ENCODE measurements at regions not wholly inside any gene's neighbourhood (a gene's known extent, or its start where the extent isn't known, plus 50 kb on each side); places are given as distances from the start of the nearest gene placed in this dataset.

GRCh38 chr1:112322983-112323678, 72.9 kb upstream of the CTTNBP2NL start:
- TF ChIP-seq EZH2 (IDR thresholded peaks at IDR 0.05; ENCODE audit: low read depth), result no peak
- no peak for TF ChIP-seq CTCF (conservative IDR thresholded peaks at IDR 0.05)
